Stimulated activated CD4-positive, alpha-beta T cell treated with anti-CD3 and anti-CD28 coated beads, Interleukin-15, amount 100 ng/mL, for 1 hour (primary cell): ENCODE measurements at regions not wholly inside any gene's neighbourhood (a gene's known extent, or its start where the extent isn't known, plus 50 kb on each side); places are given as distances from the start of the nearest gene placed in this dataset.
"Not testable (repeated sequence)": the region's sequence is repeated elsewhere in the genome, so short reads cannot be mapped to it uniquely, and the experiment has no call there.

Experiments used
- DNase-seq, 2 donors: peaks; one replicate each; pipeline ENCODE4 v3.0.0-alpha.2; 2020; ENCODE audit warnings: low read depth in 1 of 2, low spot score in 1 of 2

DNA sequence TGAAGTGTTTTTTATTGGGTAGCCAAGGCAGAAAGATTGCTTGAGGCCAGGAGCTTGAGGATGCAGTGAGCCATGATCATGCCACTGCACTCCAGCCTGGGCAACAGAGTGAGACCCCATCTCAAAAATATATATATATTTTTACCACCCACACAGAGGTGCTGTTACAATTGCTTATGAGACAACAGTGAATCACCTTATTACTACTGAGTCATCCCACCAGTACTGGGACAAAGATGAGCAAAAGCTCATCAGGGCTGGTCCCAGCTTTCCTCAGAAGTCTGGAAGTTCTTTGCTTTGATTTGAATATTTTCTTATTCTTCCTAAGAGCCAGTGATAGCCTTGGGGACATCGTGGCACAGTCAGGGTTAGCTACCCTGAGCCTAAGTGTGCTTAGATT is 207.7 kb downstream of the SOX2 start:
- no peak for DNase-seq

DNA sequence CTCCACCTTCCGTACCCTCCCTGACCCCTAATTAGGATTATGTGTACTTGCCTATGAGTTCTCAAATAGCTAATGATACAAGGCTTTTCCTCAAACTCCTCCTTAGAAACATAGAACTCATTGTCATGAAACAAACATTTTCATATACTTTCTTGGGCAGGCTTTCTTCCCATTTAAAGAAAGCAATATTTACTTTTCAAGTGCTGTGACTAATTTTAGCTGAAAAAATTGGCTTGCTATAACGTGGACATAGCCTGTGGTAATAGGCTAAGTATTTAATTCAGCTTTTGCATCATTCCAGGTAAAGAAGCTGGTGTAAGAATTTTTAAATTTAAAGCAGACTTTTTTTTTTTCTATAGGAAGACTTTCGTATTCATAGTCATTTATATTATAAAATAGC is 208.7 kb downstream of the SOX2 start:
- no peak for DNase-seq

DNA sequence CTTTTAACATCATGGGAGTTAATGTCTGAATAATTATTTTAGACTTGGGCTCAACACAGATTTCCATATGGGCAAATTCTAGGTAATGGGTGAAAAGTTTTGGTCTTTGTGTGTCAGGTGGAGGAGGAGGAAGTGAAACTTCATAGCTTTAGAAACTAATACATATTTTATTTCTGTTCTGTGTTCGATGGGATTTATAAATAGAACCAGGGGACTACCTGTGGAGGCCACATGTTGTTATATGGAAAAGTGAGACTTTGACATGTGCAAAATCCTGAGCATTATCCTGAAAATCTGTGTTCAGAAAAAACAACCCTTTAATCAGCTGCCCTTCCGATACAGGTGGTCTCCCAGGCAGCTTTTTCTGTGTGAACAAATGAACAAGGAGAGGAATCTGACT is 209.5 kb downstream of the SOX2 start:
- DNase-seq, result no peak

DNA sequence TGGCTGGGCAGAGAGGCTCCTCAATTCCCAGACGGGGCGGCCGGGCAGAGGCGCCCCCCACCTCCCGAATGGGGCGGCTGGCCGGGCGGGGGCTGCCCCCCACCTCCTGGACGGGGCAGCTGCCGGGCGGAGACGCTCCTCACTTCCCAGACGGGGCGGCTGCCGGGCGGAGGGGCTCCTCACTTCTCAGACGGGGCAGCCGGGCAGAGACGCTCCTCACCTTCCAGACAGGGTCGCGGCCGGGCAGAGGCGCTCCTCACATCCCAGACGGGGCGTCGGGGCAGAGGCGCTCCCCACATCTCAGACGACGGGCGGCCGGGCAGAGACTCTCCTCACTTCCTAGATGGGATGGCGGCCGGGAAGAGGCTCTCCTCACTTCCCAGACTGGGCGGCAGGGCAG is 214.1 kb downstream of the SOX2 start:
- DNase-seq, result not testable (repeated sequence)

DNA sequence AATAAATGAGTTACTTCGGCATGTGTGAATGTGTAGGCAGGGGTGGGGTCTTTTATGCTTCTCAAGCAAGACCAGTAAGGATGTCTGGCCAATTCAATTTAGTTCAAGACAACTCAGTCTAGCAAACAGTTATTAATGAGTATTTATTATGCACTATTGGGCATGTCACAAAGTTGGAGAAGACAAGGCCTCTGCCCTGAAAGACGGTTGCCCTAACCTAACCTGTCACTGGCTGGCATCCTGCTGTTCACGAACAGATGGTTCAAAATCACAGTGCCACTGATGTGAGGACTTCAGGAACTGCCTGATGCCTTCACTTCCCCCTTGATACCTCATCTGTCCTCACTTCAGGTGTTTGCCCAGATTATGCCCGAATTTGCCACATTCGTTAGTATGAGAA is 217.8 kb downstream of the SOX2 start:
- no peak for DNase-seq

DNA sequence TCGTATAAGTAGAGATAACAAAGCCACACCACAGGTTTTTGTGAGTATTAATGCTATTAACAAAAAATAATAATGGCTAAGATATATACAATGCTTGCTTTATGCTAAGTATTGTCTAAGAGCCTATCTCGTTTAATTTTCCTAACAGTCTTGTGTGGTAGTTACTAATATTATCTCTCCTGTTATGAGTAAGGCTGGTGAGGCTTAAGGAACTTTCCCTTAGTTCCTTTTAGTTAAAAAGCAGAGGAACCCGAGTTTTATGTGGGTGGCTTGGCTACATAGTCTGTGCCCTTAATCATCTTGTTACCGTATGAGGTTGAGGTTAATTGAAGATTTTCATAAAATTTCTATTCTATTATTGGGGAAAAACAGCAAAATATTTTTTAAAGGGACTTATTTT is 218.4 kb downstream of the SOX2 start:
- no peak for DNase-seq

DNA sequence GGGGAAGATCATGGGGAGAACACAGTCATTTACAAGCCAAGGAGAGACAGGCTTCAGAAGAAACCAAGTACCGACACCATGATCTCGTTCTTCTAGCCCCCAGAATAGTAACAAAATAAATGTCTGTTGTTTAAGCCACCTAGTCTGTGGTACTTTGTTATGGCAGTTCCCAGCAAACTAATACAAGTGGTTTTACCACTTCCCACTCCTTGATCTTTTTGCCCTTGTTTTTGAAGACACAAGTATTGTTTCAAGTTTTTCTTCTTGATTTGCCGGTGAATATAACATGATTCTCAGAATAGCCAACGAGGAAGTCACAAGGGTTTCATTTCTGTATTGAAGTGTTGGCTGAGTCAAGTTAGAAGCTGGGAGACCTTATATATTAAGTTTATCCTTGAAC is 220.3 kb downstream of the SOX2 start:
- DNase-seq, result no peak

DNA sequence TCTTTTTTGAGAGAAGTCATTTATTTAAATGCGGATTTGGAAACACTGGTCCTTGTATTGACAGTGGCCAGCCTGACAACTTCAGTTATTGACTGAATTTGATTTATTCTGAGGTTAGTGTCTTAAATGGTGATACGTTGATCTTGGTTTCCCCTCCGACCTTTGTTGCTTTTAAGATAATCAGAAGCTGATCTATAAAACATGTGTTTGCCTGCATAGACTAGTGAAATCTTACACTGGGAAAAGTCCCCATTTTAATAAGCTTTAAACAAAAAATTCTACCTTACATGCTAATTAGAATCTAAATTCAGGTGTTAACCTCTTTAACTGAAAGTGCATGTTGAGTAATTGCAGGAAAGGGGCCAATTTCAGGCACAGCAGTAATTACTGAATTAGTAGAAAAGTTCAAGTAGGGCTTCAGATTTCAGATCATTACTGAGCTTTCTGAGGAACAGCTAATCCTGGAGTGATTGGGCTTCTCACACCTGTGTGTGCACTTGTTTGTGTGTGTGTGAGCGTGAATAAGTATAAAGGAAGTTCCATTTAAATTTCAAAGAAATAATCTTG is 221.4 kb downstream of the SOX2 start:
- no peak for DNase-seq

DNA sequence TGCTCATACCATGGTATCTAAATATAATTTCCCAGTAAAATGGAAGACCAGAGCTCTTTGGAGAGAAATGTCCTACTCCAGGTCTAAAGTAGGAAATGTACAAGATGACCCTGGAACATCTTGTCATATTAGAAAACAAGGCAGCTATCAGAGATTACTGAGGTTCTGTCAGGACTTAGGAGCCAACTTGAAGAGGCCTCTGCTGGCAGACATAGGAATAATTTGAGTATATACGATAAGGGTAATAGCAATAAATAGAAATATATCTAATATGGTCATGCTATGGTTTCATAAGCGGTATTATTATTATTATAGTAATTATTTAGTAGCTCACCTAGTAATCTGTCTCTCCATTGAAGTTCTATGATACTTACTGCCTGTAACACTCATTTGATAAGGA is 224.2 kb downstream of the SOX2 start:
- DNase-seq, result no peak

DNA sequence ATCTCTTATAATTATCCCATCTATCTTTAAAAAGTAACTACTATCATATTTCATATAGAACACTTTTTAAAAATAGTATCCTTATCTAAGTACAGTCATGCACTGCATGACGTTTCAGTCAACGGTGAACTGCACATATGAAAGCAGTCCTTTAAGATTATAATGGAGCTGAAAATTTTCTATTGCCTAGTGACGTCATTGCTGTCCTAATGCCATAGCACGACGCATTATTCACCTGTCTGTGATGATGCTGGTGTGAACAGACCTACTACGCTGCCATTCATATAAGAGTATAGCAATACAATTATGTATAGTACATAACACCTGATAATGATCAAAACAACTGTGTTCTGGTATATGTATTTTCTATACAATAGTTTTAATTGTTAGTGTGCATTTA is 225.0 kb downstream of the SOX2 start:
- no peak for DNase-seq

DNA sequence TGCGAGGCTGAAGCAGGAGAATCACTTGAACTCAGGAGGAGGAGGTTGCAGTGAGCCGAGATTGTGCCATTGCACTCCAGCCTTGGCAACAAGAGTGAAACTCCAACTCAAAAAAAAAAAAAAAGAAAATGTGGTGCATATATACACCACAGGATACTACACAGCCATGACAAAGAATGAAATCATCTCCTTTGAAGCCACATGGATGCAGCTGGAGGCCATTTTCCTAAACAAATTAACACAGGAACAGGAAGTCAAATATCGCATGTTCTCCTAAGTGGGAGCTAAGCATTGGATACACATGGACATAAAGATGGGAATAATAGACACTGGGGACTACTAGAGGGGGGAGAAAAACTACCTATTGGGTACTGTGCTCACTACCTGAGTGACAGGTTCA is 226.9 kb downstream of the SOX2 start:
- not testable (repeated sequence) for DNase-seq

DNA sequence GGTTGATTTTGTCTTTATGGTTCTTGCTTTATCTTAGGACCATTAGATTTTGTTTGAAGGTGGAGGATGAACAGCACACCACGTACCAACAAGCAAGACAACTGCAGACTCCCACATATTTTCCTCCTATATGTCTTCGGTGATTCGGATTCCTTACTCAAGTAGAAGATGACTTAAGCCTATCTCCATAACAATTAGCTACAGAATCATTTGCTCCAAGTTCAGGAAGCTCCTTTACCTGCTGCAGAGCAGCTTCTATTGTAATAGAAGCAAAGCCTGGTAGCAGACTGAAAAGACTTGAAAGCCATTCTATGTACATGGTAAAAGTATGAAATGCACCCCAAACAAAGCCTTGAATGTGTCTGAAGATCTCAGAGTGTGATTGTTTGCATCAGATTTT is 229.0 kb downstream of the SOX2 start:
- no peak for DNase-seq

DNA sequence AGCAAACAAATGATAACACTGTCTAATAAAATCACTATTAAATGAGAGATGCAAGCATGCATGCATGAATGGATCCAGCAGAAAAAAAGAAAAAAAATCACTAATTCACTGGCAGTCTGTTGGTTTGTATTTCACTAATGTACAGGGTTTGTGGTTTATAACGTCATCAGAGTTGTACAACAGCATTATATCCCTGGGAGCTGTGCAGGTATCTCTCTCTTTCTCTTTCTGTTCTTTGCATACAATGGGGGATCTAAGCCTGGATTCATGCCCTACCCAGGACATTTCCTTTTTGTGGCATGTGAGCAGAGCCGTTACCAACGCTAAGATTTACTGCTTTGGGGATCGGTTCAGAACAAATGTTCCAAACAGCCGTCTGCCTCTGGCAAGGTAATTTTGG is 229.5 kb downstream of the SOX2 start:
- DNase-seq, result no peak

DNA sequence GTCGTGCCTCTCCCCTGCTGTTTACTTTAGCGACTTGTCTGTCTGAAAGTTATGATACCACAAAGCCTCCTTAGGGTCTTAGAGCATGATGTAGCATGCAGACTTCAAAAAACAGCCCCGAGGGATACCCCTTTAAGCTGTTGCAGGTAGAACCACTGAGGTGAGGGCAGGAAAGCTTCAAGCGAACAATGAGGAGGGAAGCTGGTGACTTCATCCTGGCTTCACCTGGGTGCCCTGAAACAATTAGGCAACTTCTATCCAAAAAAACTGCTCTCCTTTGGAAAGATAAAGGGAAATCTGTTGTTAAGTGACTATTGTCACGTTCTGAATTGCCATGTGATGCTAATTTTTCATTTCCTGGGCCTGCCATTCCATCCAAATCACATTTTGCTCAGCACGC is 231.6 kb downstream of the SOX2 start:
- DNase-seq, result no peak

DNA sequence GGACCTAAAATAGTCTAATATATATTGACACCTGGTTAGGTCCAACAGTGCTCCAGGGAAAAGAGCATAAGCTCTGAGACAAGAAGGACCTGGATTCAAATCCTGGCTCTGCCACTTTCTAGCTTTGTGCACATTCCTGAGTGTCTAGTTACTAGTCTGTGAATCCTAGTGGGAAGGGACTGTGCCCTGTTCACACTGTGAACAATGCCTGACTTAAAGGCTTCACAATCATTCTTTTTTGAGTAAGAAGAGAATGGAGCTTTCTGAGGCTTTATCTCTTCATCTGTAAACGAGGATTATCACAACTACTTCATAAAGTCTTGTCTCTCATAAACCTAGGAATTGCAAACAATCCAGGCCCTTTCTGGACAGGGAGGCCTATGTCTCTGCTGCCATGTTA is 235.9 kb downstream of the SOX2 start:
- no peak for DNase-seq

DNA sequence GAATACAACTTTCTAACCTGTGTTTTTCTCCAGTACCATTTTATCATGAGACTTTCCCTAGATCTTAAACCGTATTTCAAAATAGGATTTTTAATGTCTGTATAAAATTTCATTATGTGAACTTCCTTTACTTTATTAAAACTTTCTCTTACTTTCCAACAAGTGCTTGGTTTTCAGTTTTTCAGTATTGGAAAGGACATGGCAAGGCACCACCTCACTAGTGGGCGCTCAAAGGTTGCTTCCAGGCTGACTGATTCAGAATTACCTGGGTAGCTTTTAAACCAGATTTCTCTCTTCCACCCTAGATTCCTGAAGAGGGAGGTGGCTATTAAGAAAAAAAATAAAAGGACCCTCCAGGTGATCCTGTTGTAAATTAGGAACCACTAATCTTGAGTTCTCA is 236.6 kb downstream of the SOX2 start:
- no peak for DNase-seq

DNA sequence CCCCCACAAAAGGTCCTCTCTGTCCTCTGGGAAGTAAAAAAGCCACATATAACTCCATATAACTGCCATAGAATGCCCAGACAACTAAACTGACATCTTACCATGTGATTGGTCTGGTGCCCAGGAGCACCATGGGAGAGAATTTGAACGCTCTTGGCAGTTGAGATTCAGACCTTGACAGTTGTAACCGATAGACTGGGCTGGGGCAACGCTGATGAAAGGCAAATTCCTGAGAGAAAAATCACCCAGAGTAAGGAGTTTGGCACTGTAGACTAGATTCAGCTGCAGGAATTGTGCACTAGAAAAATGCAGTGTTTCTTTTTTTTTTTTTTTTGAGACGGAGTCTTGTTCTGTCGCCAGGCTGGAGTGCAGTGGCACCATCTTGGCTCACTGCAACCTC is 240.5 kb downstream of the SOX2 start:
- DNase-seq, result no peak

DNA sequence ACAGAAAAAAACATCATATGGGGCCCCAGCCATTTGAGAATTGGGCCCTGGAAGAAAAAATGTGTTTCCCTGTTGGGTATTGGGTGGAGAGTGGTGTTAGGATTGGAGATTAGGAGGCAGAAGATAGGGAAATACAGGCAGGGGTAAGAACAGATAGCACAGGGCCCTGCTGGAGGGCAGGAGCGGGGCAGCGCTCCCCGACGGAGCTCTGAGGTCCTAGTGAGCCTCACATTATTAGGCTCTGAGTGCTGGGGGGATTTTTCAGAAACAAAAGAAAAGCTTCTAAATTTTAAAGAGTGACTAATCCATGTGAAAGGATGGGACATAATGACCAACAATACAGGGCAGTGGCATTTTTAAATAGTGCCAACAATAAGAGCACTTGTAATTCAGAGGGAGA is 241.2 kb downstream of the SOX2 start:
- no peak for DNase-seq

DNA sequence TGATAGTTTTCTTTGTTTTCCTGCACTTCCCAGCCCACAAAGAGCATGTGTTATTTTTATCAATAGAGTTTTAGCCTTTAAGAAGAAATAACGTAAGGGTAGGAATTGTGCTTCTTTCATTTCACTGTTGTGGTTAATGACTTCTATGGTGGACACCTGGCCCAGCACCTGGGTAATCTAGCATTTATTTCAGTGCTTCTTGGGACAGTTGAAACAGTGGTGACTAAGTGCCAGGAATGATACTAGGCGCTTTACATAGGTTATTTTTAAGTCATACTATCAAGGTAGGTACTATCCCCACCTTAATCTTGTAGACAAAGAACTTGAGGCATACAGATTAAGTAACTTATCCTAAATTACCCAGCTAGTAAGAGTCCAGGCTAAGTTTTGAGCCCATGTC is 243.8 kb downstream of the SOX2 start:
- DNase-seq, result no peak

DNA sequence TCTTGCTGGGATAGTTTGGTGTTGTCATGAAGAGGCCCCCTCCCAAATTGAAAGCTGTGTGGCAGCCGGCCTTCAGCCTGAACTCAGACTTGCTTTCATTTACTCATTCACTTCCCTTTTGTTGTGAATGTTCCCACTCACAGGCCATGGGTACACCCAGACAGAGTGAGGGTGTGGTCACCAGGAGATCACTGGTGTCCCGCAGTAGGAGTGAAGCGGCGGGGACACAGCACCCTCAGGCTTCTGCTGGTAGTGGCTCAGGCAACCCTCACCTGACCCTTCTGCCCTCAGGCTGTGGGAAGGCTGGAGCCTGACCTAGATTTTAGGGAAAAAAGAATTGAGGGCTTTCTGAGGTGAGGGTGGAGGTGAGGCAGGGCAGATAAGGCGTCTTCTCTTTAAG is 244.4 kb downstream of the SOX2 start:
- no peak for DNase-seq

DNA sequence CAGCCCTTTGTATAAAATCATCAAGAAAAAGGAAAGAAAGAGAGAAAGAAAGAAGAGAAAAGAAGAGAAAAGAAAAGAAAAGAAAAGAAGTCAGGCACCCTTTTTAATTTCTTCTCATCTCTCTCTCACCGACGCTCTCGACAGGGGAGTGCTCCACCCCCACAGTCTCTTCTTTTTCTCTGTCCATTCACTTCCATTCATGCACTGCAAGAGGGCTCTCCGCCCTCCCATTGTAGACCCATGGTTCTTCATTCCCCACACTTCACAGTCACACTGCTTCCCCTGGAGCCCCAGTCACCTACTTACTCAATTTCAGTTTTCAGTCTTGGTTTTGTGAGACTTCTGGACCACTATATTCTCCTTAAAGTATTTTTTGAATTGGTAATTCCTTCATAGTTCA is 254.7 kb downstream of the SOX2 start:
- DNase-seq, result no peak

DNA sequence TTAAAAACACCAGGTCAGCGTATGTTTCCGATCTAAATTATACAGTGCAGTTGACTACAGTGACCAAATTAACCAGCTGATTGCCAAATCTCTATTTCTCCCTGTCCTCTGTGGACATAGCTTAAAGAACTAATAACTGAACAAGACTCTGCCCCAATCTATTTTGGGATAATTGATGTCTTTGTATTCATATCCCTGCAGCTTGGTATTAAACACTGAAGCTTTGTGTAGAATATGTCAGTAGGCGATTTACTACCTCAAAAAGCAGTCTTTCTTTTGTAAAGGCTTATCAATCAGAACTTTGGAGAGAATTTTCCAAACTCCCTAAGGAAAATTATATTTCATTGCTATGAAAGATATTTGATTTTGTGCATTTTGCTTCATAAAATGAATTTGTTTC is 258.2 kb downstream of the SOX2 start:
- no peak for DNase-seq

DNA sequence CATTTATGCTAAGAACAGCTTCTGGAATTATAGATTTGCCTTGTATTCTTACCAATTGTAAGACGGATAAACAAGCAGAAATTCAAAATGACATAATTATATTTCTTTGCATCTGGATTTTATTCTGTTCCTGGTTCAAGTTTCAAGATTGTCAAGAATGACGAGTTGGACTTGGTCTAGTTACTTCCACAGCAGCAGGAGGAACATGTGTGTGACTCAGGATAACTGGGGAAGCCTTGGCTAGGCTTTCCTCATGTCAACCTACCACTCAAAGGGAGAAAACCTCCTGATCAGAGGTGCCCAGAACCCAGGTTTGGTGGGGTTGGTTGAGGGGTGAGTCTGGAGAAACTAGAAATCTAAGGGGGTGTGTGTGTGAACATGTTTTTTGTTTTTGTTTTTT is 259.7 kb downstream of the SOX2 start:
- DNase-seq, result no peak

DNA sequence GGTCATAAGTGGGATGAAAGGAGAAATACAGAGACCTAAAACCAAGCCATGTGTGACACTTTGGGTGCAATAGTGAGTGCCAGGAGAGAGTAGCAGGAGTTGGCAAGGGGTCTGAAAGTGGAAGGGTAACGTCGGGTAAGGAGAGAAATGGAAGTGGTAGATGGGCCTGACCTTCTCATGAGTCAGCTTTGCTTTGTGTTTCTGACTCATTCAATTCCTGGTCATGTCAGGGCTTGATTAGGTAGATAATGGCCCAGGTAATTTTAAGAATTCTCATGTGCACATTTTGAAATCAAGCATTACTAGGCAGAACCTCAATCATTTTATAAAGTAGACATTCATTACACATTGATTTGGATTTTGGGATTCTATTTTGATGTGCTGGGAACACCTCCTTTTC is 262.5 kb downstream of the SOX2 start:
- DNase-seq, result no peak
